HCT116 (cell line): ENCODE measurements at regions not wholly inside any gene's neighbourhood (a gene's known extent, or its start where the extent isn't known, plus 50 kb on each side); places are given as distances from the start of the nearest gene placed in this dataset.
A peak's percentile ranks its signal among the peaks of the same experiment; 100 is the strongest.

Experiments
- ATAC-seq: fragments of 200-7000 bp; cut with Tn5 transposase; 2 replicates; pipeline ENCODE4 v1.9.1; 2020; ENCODE audit warnings: mild to moderate bottlenecking, moderate library complexity
- BruUV-seq: library from RNA; stranded (reverse); fragments of 400-500 nt; replicated peaks from 2 replicates; lab custom pipeline; 2021; lab: Mats Ljungman, UMichigan
- CTCF ChIA-PET: fragments of 300-600 bp; sonication (Branson Sonifier 250); formaldehyde crosslinking; loops from one replicate; lab custom pipeline; 2021; ENCODE audit warnings: antibody characterized with exemption; lab: Charles Lee
- POLR2A ChIA-PET: fragments of 300-600, 350-600 bp; sonication (Branson Sonifier 250); formaldehyde crosslinking; loops from one replicate; lab custom pipeline; 2021; ENCODE audit warnings: antibody characterized with exemption; lab: Charles Lee
- RAD21 ChIA-PET, 2 experiments: fragments of 300-600 bp; sonication (Branson Sonifier 250); formaldehyde crosslinking; loops; one replicate each; lab custom pipeline; 2023; ENCODE audit warnings: low total read pairs in 2 of 2; ENCODE audit not compliant: uncharacterized antibody in 2 of 2, unreplicated experiment in 2 of 2, low non-redundant PET in 1 of 2; lab: Charles Lee
- DNase-seq: peaks from one replicate; pipeline ENCODE4 v3.0.0-alpha.2; 2010; ENCODE audit warnings: low read depth, low spot score
- H2AFZ ChIP-seq: fragments of 200-600 bp; shearing (Covaris generic), sonication (generic); 2 replicates; pipeline ENCODE4 v1.6.1; 2017; ENCODE audit warnings: low read depth, mixed run types, mixed read lengths, antibody characterized with exemption, low read length; ENCODE audit not compliant: poor library complexity, severe bottlenecking
- H3K27ac ChIP-seq: 2 replicates; pipeline ENCODE4 v1.5.1; 2012; ENCODE audit warnings: low read depth, low read length
- H3K27me3 ChIP-seq: fragments of 200-600 bp; sonication (generic); 2 replicates; pipeline ENCODE4 v1.6.1; 2016; ENCODE audit warnings: mixed run types, low read length, mixed read lengths; ENCODE audit not compliant: insufficient read depth
- H3K36me3 ChIP-seq, 2 experiments: fragments of 200-500 bp in 1 of 2; fragments of 200-600 bp in 1 of 2; sonication (Bioruptor generic) in 1 of 2; sonication (generic) in 1 of 2; 2 replicates each; pipeline versions ENCODE4 v1.5.1 to v1.6.1; 2014 to 2016; ENCODE audit warnings: low read length in 2 of 2, inconsistent platforms in 1 of 2, mixed read lengths in 1 of 2, mixed run types in 1 of 2; ENCODE audit not compliant: insufficient read depth in 2 of 2, control insufficient read depth in 1 of 2
- H3K4me1 ChIP-seq, 2 experiments: fragments of 200-600 bp in 1 of 2; sonication (generic) in 1 of 2; 2 replicates each; pipeline versions ENCODE4 v1.5.1 to v1.6.1; 2012 to 2017; ENCODE audit warnings: low read length in 2 of 2, inconsistent platforms in 1 of 2, mild to moderate bottlenecking in 1 of 2, mixed read lengths in 1 of 2, mixed run types in 1 of 2, moderate library complexity in 1 of 2; ENCODE audit not compliant: insufficient read depth in 2 of 2, control insufficient read depth in 1 of 2
- H3K4me2 ChIP-seq: fragments of 200-600 bp; sonication (generic); 2 replicates; pipeline ENCODE4 v1.6.1; 2017; ENCODE audit warnings: mixed run types, low read length, mixed read lengths
- H3K4me3 ChIP-seq, 2 experiments: fragments of 200-600 bp in 1 of 2; sonication (generic) in 1 of 2; replicated peaks in 1 of 2; 2 replicates each; pipeline ENCODE4 v1.5.1; 2011 to 2016; ENCODE audit warnings: low read length in 2 of 2, control low read depth in 1 of 2, low read depth in 1 of 2, mild to moderate bottlenecking in 1 of 2, mixed read lengths in 1 of 2, mixed run types in 1 of 2
- H3K79me2 ChIP-seq: fragments of 200-600 bp; sonication (generic); 2 replicates; pipeline ENCODE4 v1.6.1; 2017; ENCODE audit warnings: mild to moderate bottlenecking, mixed run types, low read length, moderate library complexity, mixed read lengths; ENCODE audit not compliant: insufficient read depth
- H3K9ac ChIP-seq: fragments of 200-600 bp; sonication (generic); 2 replicates; pipeline ENCODE4 v1.6.1; 2016; ENCODE audit warnings: low read length, mixed read lengths
- H3K9me2 ChIP-seq: fragments of 200-600 bp; sonication (generic), shearing (Covaris generic); 2 replicates; pipeline ENCODE4 v1.6.1; 2017; ENCODE audit warnings: mixed run types, mild to moderate bottlenecking, moderate library complexity; ENCODE audit not compliant: insufficient read depth
- H3K9me3 ChIP-seq, 2 experiments: fragments of 200-500 bp in 1 of 2; fragments of 200-600 bp in 1 of 2; sonication (Bioruptor generic) in 1 of 2; sonication (generic) in 1 of 2; 2 replicates each; pipeline ENCODE4 v1.6.1; 2014 to 2017; ENCODE audit warnings: low read length in 2 of 2, mixed read lengths in 2 of 2, inconsistent platforms in 1 of 2, low read depth in 1 of 2, mild to moderate bottlenecking in 1 of 2, mixed run types in 1 of 2, moderate library complexity in 1 of 2; ENCODE audit not compliant: control insufficient read depth in 1 of 2, insufficient read depth in 1 of 2
- H4K20me1 ChIP-seq: fragments of 200-600 bp; sonication (generic), shearing (Covaris generic); 2 replicates; pipeline ENCODE4 v1.6.1; 2017; ENCODE audit warnings: mixed run types, mild to moderate bottlenecking, moderate library complexity; ENCODE audit not compliant: insufficient read depth
- EGR1 ChIP-seq: IDR thresholded peaks from 2 replicates; pipeline ENCODE4 v1.6.1; 2012; ENCODE audit warnings: low read depth
- EZH2 ChIP-seq: fragments of 200-600 bp; sonication (generic); IDR thresholded peaks from 2 replicates; pipeline ENCODE4 v1.6.1; 2017; ENCODE audit warnings: antibody characterized with exemption, mixed run types
- EZH2phosphoT487 ChIP-seq: fragments of 200-600 bp; IDR thresholded peaks from 2 replicates; pipeline ENCODE4 v1.6.1; 2018; ENCODE audit warnings: antibody characterized with exemption, borderline replicate concordance
- FOSL1 ChIP-seq: IDR thresholded peaks from 2 replicates; pipeline ENCODE4 v1.6.1; 2012; ENCODE audit warnings: low read depth
- POLR2A ChIP-seq: IDR thresholded peaks from 2 replicates; pipeline ENCODE4 v1.7.0; 2011; ENCODE audit warnings: borderline replicate concordance; ENCODE audit not compliant: insufficient read depth, insufficient read length; ENCODE audit errors: extremely low read depth
- POLR2AphosphoS5 ChIP-seq: IDR thresholded peaks from 2 replicates; pipeline ENCODE4 v1.6.1; 2011; ENCODE audit warnings: mild to moderate bottlenecking, low read depth, low read length, moderate library complexity
- SRF ChIP-seq: IDR thresholded peaks from 2 replicates; pipeline ENCODE4 v1.6.1; 2012; ENCODE audit warnings: low read depth
- TCF7L2 ChIP-seq: IDR thresholded peaks from 2 replicates; pipeline ENCODE4 v1.7.0; 2011; ENCODE audit warnings: borderline replicate concordance, inconsistent platforms; ENCODE audit not compliant: insufficient read depth, insufficient read length; ENCODE audit errors: extremely low read depth
- YY1 ChIP-seq: IDR thresholded peaks from 2 replicates; pipeline ENCODE4 v1.6.1; 2011; ENCODE audit warnings: low read length, low read depth, moderate library complexity, mild to moderate bottlenecking; ENCODE audit not compliant: insufficient replicate concordance; ENCODE audit errors: extremely low read depth
- ZNF274 ChIP-seq: fragments of 200-500 bp; sonication (Bioruptor generic); IDR thresholded peaks from 2 replicates; pipeline ENCODE4 v1.6.1; 2014; ENCODE audit warnings: mild to moderate bottlenecking, low read depth, low read length, inconsistent platforms
- intact Hi-C: fragments of 100-400 bp; cut with micrococcal nuclease; formaldehyde crosslinking; loops from 2 replicates; pipeline ENCODE4 v1.10.0; 2022

DNA sequence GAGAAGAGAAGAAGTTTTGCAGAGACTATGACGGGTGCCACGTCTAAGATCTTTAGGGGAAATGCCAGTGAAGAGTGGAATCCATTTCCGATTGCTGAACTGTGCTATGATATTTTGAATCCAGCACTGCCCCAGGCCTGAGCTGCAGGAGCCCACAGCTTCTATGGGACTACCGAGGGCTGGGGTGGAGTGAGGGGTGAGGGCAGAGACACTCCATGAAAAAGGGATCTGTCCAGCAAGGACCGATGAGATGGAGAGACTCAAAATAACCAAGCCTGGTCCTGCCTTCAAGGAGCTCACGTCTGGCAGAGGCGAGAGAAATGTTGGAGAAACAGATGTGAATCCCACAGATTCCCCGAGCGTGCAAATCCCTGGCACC lies 79.8 kb upstream of the MEF2A start:
- ChIA-PET POLR2A (no interaction called here), CTCF (no interaction called here), RAD21 (no interaction called here)
- BruUV-seq = no TSS peak
- H3K27me3 ChIP-seq = no peaks in the 10 kb centered on the region
- H3K9me3 ChIP-seq = no peaks in the 10 kb centered on the region
- no peak for DNase-seq
- intact Hi-C loops = no loop called here
- peak overlapping the region; percentile 39 for H3K9ac ChIP-seq
- peak overlapping the region in 1 of 2 experiments; percentile 45; a peak in 3 of 4 replicates for H3K4me3 ChIP-seq
- TF ChIP-seq SRF = no peak
- TF ChIP-seq YY1 = no peak
- no peak for TF ChIP-seq EZH2phosphoT487
- no peak for TF ChIP-seq POLR2A
- TF ChIP-seq EGR1 = no peak
- TF ChIP-seq POLR2AphosphoS5 = no peak
- TF ChIP-seq TCF7L2 = no peak
- no peak for TF ChIP-seq EZH2
- no peak for TF ChIP-seq FOSL1
- no peak for TF ChIP-seq ZNF274
- no peaks in the 10 kb centered on the region for H4K20me1 ChIP-seq
- no peaks in the 10 kb centered on the region for H3K36me3 ChIP-seq
- H3K4me1 ChIP-seq = peaks cover 11 to 20% of the 10 kb centered on the region in 2 experiments; a peak in 3 of 4 replicates
- ATAC-seq = peak; percentile 48
- no peaks in the 10 kb centered on the region for H3K79me2 ChIP-seq
- peak overlapping the region; percentile 74 for H2AFZ ChIP-seq
- peak overlapping the region; percentile 70 for H3K4me2 ChIP-seq
- H3K27ac ChIP-seq = no peak overlapping the region; the same call in 1 of the 2 replicates
- H3K9me2 ChIP-seq = no peaks in the 10 kb centered on the region
